ENCODE measurements at regions not wholly inside any gene's neighbourhood (a gene's known extent, or its start where the extent isn't known, plus 50 kb on each side); places are given as distances from the start of the nearest gene placed in this dataset.

DNA sequence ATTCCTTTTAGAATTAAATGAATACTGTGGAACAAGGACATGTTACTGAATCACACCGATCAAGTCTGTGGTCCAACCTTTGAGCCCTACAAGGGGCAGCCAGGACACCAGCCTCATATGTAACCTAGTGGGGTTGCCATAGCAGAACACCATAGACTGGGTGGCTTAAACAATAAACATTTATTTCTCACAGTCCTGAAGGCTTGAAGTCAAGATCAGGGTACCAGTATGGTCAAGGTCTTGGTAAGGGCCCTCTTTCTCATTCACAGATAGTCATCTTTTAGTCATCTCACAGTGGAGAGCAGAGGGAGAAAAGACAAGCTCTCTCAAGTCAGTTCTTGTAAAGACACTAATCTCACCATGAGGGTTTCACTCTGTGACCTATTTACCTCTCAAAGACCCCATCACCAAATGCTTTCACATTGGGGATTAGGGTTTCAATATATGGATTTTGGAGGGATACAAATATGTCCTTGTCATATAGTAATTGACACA lies 422.5 kb downstream of the GADD45G start:
- Histone ChIP-seq H3K79me2 (replicated peaks; ENCODE audit: insufficient read depth, low read length) (no peaks in the 10 kb centered on the region), H3K36me3 (ENCODE audit: insufficient read depth, low read length) (no peaks in the 10 kb centered on the region), H2AFZ (ENCODE audit: low read depth, low read length) (no peak overlapping the region), H3F3A (ENCODE audit: insufficient read depth, low read length, poor library complexity, severe bottlenecking) (no peaks in the 10 kb centered on the region), H3K27me3 (ENCODE audit: insufficient read depth, low read depth, low read length) (no peaks in the 10 kb centered on the region), H3K9me3 (ENCODE audit: low read length) (no peaks in the 10 kb centered on the region), H3K9me2 (ENCODE audit: insufficient read depth, low read length) (no peaks in the 10 kb centered on the region), H3K4me2 (ENCODE audit: low read length) (no peak overlapping the region), H4K20me1 (ENCODE audit: insufficient read depth) (no peaks in the 10 kb centered on the region), H3K27ac (ENCODE audit: low read length) (no peak overlapping the region), H3K9ac (ENCODE audit: low read length) (no peak overlapping the region), H3K4me3 (ENCODE audit: low read length) (no peak overlapping the region)
- no peak for TF ChIP-seq POLR2AphosphoS5 (IDR thresholded peaks at IDR 0.05)
- TF ChIP-seq, protein P1, sequence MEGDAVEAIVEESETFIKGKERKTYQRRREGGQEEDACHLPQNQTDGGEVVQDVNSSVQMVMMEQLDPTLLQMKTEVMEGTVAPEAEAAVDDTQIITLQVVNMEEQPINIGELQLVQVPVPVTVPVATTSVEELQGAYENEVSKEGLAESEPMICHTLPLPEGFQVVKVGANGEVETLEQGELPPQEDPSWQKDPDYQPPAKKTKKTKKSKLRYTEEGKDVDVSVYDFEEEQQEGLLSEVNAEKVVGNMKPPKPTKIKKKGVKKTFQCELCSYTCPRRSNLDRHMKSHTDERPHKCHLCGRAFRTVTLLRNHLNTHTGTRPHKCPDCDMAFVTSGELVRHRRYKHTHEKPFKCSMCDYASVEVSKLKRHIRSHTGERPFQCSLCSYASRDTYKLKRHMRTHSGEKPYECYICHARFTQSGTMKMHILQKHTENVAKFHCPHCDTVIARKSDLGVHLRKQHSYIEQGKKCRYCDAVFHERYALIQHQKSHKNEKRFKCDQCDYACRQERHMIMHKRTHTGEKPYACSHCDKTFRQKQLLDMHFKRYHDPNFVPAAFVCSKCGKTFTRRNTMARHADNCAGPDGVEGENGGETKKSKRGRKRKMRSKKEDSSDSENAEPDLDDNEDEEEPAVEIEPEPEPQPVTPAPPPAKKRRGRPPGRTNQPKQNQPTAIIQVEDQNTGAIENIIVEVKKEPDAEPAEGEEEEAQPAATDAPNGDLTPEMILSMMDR (IDR thresholded peaks at IDR 0.05; ENCODE audit: poor library complexity, severe bottlenecking) = no peak
- TF ChIP-seq EP300 (conservative IDR thresholded peaks at IDR 0.05; ENCODE audit: poor library complexity, severe bottlenecking) = no peak

DNA sequence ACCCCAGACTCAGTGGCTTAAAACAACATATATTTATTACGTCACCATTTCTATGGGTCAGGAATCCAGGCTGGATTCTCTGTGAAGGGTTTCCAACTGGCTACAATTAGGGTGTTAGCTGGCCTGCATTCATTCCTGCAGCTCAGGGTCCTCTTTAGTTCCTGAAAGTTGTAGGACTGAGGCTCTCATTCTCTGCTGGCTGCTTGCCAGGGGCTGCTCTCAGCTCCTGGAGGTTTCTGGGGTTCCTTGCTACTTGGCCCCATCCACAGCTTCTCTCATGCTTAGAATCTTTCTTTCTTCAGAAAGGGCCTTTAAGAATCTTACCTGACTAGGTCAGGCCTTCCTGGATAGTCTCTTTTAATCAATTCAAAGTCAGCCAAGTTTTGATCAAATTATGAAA lies 424.6 kb downstream of the GADD45G start:
- H3F3A ChIP-seq (ENCODE audit: insufficient read depth, low read length, poor library complexity, severe bottlenecking) = no peaks in the 10 kb centered on the region
- no peak overlapping the region for H2AFZ ChIP-seq (ENCODE audit: low read depth, low read length)
- H3K27me3 ChIP-seq (ENCODE audit: insufficient read depth, low read depth, low read length) = no peaks in the 10 kb centered on the region
- no peaks in the 10 kb centered on the region for H4K20me1 ChIP-seq (ENCODE audit: insufficient read depth)
- no peaks in the 10 kb centered on the region for H3K36me3 ChIP-seq (ENCODE audit: insufficient read depth, low read length)
- no peaks in the 10 kb centered on the region for H3K9me3 ChIP-seq (ENCODE audit: low read length)
- no peak overlapping the region for H3K4me3 ChIP-seq (ENCODE audit: low read length)
- H3K79me2 ChIP-seq (replicated peaks; ENCODE audit: insufficient read depth, low read length) = no peaks in the 10 kb centered on the region
- H3K27ac ChIP-seq (ENCODE audit: low read length) = no peak overlapping the region
- H3K9ac ChIP-seq (ENCODE audit: low read length) = no peak overlapping the region
- H3K4me2 ChIP-seq (ENCODE audit: low read length) = no peak overlapping the region
- H3K9me2 ChIP-seq (ENCODE audit: insufficient read depth, low read length) = no peaks in the 10 kb centered on the region
- TF ChIP-seq RAD21 (conservative IDR thresholded peaks at IDR 0.05) (no peak), SMC3 (conservative IDR thresholded peaks at IDR 0.05; ENCODE audit: poor library complexity) (no peak), EP300 (conservative IDR thresholded peaks at IDR 0.05; ENCODE audit: poor library complexity, severe bottlenecking) (no peak), POLR2AphosphoS5 (IDR thresholded peaks at IDR 0.05) (no peak), EZH2 (IDR thresholded peaks at IDR 0.05; ENCODE audit: borderline replicate concordance, insufficient read depth, low read length, poor library complexity, severe bottlenecking) (no peak), TAF1 (IDR thresholded peaks at IDR 0.05; ENCODE audit: low read depth) (no peak), MXI1 (conservative IDR thresholded peaks at IDR 0.05; ENCODE audit: poor library complexity, severe bottlenecking) (no peak)
- TF ChIP-seq, protein P2, sequence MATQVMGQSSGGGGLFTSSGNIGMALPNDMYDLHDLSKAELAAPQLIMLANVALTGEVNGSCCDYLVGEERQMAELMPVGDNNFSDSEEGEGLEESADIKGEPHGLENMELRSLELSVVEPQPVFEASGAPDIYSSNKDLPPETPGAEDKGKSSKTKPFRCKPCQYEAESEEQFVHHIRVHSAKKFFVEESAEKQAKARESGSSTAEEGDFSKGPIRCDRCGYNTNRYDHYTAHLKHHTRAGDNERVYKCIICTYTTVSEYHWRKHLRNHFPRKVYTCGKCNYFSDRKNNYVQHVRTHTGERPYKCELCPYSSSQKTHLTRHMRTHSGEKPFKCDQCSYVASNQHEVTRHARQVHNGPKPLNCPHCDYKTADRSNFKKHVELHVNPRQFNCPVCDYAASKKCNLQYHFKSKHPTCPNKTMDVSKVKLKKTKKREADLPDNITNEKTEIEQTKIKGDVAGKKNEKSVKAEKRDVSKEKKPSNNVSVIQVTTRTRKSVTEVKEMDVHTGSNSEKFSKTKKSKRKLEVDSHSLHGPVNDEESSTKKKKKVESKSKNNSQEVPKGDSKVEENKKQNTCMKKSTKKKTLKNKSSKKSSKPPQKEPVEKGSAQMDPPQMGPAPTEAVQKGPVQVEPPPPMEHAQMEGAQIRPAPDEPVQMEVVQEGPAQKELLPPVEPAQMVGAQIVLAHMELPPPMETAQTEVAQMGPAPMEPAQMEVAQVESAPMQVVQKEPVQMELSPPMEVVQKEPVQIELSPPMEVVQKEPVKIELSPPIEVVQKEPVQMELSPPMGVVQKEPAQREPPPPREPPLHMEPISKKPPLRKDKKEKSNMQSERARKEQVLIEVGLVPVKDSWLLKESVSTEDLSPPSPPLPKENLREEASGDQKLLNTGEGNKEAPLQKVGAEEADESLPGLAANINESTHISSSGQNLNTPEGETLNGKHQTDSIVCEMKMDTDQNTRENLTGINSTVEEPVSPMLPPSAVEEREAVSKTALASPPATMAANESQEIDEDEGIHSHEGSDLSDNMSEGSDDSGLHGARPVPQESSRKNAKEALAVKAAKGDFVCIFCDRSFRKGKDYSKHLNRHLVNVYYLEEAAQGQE (IDR thresholded peaks at IDR 0.05; ENCODE audit: borderline replicate concordance) = no peak
- TF ChIP-seq, protein P1 (IDR thresholded peaks at IDR 0.05; ENCODE audit: poor library complexity, severe bottlenecking) = no peak
